GM06990 (cell line): ENCODE measurements at regions not wholly inside any gene's neighbourhood (a gene's known extent, or its start where the extent isn't known, plus 50 kb on each side); places are given as distances from the start of the nearest gene placed in this dataset.

Source experiments
- DNase-seq: peaks from one replicate; pipeline ENCODE4 v3.0.0-alpha.2; 2011; ENCODE audit not compliant: insufficient read length; ENCODE audit errors: extremely low read depth
- H3K27me3 ChIP-seq: replicated peaks from 2 replicates; pipeline ENCODE4 v1.6.0; 2011; ENCODE audit warnings: low read length; ENCODE audit not compliant: control insufficient read depth, insufficient read depth
- H3K36me3 ChIP-seq: 2 replicates; pipeline ENCODE4 v1.5.1; 2011; ENCODE audit warnings: low read length; ENCODE audit not compliant: control insufficient read depth, insufficient read depth
- H3K4me3 ChIP-seq: replicated peaks from 2 replicates; pipeline ENCODE4 v1.5.1; 2011; ENCODE audit warnings: low read depth, mild to moderate bottlenecking, control low read depth, low read length
- CTCF ChIP-seq: IDR thresholded peaks from 2 replicates; pipeline ENCODE4 v1.5.1; 2011; ENCODE audit warnings: low read length, control low read depth, mild to moderate bottlenecking, inconsistent platforms; ENCODE audit not compliant: insufficient read depth, poor library complexity, severe bottlenecking

GRCh38 chr5:57855831-57856230 lies 373.2 kb upstream of the ACTBL2 start:
- H3K4me3 ChIP-seq, result no peak overlapping the region
- no peak for DNase-seq

GRCh38 chr5:57853929-57854697 lies 371.5 kb upstream of the ACTBL2 start:
- no peak overlapping the region for H3K4me3 ChIP-seq
- no peak for TF ChIP-seq CTCF
- no peaks in the 10 kb centered on the region for H3K36me3 ChIP-seq
- no peak for DNase-seq
- H3K27me3 ChIP-seq, result peaks cover 1% of the 10 kb centered on the region; the same call in 1 of the 2 replicates

More at GRCh38 chr5:57855831-57856230, 373.2 kb upstream of the ACTBL2 start:
- no peak for TF ChIP-seq CTCF
- H3K36me3 ChIP-seq, result no peaks in the 10 kb centered on the region
- H3K27me3 ChIP-seq, result peaks cover 1% of the 10 kb centered on the region; the same call in 1 of the 2 replicates

- TF ChIP-seq CTCF, result no peak
- no peak for DNase-seq
- Histone ChIP-seq H3K27me3 (no peaks in the 10 kb centered on the region), H3K4me3 (no peak overlapping the region), H3K36me3 (no peaks in the 10 kb centered on the region)
Measured at GRCh38 chr5:57850109-57850508, 367.5 kb upstream of the ACTBL2 start.

- TF ChIP-seq CTCF, result no peak
- no peaks in the 10 kb centered on the region for H3K36me3 ChIP-seq
- no peak overlapping the region for H3K4me3 ChIP-seq
- no peak for DNase-seq
- H3K27me3 ChIP-seq, result no peaks in the 10 kb centered on the region
Measured at GRCh38 chr5:57845025-57845424, 362.4 kb upstream of the ACTBL2 start.

- no peaks in the 10 kb centered on the region for H3K27me3 ChIP-seq
- no peak for DNase-seq
- TF ChIP-seq CTCF, result no peak
- H3K36me3 ChIP-seq, result no peaks in the 10 kb centered on the region
- no peak overlapping the region for H3K4me3 ChIP-seq
Measured at GRCh38 chr5:57844410-57844809, 361.8 kb upstream of the ACTBL2 start.

GRCh38 chr5:57843059-57843367 lies 360.4 kb upstream of the ACTBL2 start:
- no peak for TF ChIP-seq CTCF

More at GRCh38 chr5:57843059-57843367, 360.4 kb upstream of the ACTBL2 start:
- no peak overlapping the region for H3K4me3 ChIP-seq
- H3K36me3 ChIP-seq, result no peaks in the 10 kb centered on the region
- no peak for DNase-seq
- H3K27me3 ChIP-seq, result no peaks in the 10 kb centered on the region
